Epidermal melanocyte (primary cell): ENCODE measurements at regions not wholly inside any gene's neighbourhood (a gene's known extent, or its start where the extent isn't known, plus 50 kb on each side); places are given as distances from the start of the nearest gene placed in this dataset.
"Not testable (repeated sequence)": the region's sequence is repeated elsewhere in the genome, so short reads cannot be mapped to it uniquely, and the experiment has no call there.

ENCODE experiments used
- DNase-seq: peaks from one replicate; pipeline ENCODE4 v3.0.0; 2011; ENCODE audit warnings: low spot score; ENCODE audit not compliant: insufficient read length

DNA sequence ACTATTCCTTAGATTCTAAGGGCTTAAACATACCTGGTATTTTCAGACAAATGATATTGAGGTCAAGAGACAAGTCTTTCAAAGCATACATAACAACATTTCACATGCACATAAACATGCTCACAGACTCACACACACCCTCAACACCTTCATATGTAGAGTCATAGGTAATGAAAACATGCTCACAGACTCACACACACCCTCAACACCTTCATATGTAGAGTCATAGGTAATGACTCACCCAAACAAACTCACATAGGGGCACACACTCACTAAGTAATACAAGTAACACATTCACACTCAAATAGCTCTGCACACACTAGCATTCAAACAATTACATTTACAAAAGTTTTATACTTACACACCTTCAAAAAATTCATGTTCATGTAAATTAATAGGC, 975.5 kb downstream of the TMEM121 start:
- DNase-seq: no peak

DNA sequence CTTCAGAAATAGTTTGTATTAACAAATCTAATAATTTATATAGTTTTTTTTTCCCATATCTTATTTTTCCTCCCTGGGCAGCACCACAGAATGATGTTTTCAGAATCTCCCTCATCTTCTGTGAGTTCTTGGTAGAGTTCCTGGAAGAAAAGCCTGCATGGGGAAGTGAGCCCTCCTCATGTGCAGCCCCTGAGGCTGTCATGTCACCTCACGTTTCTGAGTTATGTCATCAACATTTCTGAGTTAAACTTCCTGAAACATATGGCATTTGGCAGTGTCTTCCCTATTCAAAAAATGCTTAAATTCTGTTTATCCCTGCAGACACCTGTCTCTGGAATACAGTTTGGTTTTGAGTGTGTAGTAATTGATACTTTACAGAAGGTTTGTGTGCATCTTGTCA, 979.0 kb downstream of the TMEM121 start:
- no peak for DNase-seq

DNA sequence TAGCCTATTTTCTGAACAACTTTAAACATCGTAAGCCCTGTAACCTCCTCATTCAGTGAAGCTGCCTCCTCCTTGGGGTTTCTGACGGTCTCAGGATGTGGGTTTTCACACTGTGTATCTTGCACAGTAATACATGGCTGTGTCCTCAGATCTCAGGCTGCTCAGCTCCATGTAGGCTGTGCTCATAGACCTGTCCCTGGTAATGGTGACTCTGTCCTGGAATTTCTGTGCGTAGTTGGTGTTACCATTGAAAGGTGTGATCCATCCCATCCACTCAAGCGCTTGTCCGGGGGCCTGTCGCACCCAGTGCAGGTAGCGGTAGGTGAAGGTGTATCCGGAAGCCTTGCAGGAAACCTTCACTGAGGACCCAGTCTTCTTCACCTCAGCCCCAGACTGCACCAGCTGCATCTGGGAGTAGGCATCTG, 980.5 kb downstream of the TMEM121 start:
- DNase-seq: no peak

DNA sequence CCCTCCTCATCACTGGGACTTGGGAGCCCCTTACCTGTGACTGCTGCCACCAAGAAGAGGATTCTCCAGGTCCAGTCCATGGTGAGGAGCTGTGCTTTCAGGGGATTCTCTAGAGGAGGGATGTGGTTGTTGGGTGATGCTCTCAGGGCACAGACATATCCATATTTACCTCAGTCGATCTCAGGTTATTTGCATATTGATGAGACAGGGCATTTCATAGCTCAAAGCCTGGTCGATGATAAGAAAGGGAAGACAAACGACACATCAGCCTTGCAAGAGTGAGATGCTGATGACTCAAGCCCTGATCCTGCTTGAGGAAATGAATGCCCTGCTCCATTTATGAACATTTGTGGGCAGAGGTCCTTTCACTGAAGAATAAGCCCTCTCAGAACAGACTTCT, 981.0 kb downstream of the TMEM121 start:
- DNase-seq: no peak

DNA sequence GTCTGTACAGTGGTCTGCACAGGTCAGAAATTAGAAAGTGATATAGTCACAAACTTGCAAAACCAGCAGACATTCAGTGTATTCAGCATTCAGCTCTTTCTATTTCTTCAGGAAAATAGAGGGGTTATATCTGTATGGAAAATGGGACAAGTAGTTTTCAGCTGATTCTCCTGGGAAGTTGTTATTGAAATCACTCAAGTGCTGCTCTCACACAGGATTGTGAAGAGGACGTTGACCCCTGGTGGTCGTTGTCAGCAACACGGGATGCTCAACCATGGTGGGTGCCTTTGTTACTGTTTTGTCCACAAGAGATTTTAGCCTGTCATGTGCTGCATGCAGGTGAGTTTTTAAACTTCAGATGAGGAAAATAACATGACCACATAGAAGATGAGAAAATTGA, 981.8 kb downstream of the TMEM121 start:
- DNase-seq: no peak

DNA sequence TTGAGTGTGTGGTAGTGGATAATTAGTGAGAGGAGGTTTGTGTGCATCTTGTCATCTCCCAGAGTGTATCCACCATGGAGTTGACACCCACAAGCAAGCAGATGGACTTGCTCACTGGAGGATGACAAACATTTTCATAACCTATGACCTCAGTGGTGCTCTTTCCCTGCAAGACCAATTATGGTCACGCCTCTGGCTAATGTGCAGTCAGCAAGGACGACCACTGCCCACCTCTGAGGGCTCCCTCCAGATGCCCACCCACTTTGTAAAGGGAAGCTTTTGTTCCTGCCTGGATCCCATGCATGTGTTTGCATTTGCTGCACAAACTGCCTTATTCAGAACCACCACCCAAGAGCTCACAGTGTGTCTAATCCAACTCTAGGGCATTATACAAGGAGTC, 982.8 kb downstream of the TMEM121 start:
- DNase-seq: no peak

DNA sequence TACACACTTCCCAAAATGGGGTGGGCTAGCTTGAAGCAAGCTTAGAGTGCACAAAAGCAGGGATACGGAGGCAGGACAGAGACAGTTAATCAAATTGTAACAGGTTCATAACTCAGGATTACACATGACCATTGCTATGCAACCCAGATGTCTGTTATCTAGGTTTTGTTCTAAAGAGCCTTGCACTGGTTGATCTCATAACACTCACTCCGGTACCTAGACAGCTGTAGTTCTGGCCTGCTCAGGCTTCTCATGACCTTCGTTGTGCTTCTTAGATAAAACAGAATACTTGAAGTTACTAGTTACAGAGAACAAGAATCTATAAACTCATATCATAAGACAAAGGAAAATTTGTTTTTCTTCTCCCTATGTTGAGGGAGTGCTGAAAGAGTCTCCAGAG, 983.4 kb downstream of the TMEM121 start:
- no peak for DNase-seq

DNA sequence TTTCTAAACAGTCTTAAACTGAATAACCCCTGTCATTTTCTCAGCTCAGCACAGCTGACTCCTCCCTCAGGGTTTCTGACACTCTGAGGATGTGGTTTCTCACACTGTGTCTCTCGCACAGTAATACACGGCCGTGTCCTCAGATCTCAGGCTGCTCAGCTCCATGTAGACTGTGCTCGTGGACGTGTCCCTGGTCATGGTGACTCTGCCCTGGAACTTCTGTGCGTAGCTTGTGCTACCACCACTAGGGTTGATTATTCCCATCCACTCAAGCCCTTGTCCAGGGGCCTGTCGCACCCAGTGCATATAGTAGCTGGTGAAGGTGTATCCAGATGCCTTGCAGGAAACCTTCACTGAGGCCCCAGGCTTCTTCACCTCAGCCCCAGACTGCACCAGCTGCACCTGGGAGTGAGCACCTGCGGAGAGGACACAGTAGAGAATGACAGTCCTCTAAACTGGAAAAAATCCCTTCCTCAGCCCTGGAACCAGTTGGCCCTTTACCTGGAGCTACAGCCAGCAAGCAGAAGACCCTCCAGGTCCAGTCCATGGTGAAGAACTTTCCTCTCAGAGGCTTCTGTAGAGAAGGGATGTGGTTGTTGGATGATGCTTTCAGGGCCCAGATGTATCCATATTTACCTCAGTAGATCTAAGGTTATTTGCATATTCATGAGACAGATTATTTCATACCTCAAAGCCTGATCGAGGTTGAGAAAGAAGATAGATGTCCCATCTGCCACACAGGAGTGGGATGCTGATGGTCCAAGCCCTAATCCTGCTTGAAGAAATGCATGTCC, 984.8 kb downstream of the TMEM121 start:
- DNase-seq: no peak

DNA sequence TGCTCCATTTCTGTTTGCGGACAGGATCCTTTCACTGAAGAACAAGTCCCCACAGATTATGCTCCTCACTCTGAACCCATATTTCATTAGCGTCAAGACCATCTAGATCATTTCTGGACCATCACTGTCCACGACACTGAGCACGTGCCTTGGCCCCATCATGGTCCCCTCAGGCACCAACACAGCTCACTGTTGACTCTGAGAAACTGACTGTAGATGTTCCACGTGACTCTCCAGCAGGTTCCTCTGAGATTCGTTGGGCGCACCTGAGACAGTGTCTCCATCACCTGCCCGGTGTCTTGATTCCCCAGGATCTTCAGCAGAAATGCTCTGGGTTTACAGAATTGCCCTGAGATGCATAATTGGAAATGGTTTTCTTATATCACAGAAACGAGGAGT, 985.4 kb downstream of the TMEM121 start:
- DNase-seq: no peak

DNA sequence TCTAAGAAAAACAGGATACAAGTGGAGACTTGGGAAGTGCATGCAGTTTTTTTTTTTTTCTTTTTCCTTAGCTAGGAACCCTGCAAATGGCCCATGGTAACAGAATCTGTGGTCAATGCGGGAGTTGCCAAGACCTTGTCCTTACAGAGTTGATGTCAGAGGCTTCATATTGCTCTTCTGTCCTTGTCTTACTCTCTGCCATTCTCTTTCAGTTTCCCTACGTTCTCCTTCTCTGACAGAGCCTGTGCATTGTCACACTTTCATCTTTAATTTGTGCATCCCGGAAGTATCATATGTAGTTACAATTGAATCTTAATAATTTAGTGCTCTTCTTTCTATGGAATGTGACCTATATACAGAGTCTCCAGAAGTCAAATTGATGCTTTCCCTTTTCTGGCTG, 986.9 kb downstream of the TMEM121 start:
- DNase-seq: no peak

DNA sequence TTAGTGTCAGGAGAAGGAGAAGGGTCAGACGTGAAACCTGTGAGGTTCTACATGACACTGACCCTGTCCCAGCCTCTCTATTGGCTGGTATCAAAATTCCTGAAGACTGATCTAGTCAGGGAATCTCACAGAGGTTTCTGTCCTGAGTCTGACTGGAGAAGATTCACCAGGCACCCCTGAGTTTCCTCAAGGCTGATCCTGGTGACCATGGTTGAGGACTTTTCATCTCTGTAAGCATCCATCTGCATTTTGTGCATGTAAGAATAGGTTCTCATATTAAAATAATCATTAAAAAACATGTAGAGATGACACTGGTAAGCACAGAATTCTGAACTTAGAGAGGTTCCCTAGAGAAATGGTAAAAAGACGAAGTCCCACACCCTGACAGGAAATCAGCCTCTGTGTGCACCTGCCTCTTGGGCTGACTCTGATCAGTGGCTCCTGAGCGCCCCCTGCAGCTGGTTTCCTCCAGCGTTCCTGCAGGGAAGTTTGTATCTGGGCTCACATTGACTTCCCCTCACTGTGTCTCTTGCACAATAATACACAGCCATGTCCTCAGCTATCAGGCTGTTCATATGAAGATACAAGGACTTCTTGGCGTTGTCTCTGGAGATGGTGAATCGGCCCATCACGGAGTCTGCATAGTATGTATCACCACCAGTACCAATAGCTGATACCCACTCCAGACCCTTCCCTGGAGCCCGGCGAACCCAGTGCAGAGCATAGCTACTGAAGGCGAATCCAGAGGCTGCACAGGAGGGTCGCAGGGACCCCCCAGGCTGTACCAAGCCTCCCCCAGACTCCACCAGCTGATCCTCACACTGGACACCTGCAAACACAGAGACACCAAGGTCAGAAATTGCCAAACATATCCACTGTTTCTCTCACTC, 991.9 kb downstream of the TMEM121 start:
- no peak for DNase-seq

DNA sequence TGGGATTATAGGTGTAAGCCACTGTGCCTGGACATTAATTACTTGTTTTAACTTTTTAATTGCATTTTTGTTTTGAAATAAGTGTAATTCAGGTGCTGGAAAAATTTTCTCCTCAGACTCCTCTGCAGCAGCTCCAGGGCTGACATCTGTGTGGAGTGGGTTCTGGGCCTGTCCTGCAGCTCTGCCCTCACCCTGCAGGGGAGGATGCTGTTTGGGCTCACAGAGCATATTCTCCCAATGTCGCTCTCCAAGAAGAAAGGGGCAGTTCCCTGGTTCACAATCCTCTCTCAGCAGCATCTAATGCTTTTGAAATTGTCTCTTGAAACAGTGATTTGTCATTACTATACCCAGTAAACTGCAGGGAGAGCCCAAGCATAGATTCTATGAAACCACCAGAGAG, 995.7 kb downstream of the TMEM121 start:
- DNase-seq: not testable (repeated sequence)

DNA sequence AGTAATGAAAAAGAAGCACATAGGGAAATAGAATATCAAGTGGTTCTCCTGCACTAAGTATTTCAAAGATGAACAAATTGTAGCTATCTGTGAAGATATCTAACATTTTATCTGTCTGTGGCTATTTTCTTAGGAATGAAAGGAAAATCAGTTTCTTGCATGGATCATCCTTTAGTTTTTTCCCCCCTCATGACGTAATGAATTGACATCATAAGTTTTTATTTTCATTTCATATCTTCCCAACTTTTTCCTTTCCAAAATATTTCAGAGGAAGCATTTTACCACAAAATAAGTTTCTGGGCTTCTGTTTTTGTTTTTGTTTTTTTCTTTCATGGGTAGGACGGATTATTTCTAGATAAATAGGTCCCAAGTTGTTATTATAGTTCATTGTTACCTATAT, 996.6 kb downstream of the TMEM121 start:
- no peak for DNase-seq

DNA sequence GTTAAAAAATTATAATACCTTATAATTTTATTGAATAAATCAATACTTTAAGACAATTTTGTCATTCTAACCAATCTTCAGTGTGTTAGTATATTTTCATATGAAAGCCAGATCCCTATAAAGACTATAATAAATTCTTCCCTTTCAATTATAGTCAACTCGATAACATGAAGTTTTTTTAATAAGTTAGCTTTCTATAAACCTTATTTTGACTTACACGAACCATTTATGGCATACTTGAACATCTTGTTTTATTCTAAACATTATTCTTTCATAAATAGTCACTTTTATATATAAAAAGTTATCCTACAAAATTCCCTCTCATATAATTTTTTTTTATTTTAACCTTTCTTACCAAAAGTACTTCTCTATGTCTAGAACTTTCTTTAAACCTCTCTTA, 1002.3 kb downstream of the TMEM121 start:
- DNase-seq: no peak

DNA sequence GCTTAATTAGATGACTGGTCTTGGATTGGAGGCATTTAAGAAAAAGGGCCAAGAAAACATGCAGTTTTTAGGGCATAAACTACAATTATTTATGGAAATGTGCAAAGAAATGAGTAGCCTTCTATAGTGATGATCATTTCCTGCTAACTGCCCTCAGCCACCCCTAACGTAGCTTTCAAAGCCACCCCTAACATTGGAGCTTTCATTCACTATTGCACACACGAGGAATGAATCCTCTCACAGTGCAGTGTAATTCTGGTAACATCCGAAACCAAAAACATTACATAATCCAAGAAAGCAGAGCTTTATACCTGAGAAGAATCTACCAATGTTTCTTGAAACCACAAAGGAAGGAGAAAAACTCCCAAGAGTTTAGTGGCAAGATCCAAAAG, 1003.6 kb downstream of the TMEM121 start:
- DNase-seq: no peak

DNA sequence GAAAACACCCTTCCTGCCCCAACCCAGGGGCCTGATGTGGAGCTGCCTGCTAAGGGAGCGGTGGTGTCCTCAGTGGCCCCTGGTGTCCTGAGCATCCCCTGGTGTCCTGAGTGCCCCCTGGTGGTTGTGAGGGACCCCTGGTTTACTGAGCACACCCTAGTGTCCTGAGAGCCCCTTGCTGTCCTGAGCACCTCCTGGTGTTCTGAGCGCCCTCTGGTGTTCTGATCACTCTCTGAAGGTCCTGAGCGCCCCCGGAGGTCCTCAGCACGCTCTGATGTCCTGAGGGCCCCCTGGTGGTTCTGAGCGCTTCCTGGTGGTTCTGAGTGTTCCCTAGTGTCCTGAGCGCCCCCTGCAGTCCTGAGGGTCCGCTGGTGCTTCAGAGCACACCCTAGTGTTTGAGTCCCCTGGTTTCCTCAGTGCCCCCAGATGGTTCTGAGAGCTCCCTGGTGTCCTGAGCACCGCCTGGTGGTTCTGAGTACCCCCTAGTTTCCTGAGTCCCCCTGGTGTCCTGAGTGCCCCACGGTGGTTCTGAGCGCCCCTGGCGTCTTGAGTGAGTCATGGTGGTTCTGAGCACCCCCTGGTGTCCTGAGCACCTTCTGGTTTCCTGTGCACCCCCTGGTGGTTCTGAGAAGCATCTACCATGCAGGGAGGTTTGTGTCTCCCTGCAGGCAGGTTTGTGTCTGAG, 1004.2 kb downstream of the TMEM121 start:
- no peak for DNase-seq

DNA sequence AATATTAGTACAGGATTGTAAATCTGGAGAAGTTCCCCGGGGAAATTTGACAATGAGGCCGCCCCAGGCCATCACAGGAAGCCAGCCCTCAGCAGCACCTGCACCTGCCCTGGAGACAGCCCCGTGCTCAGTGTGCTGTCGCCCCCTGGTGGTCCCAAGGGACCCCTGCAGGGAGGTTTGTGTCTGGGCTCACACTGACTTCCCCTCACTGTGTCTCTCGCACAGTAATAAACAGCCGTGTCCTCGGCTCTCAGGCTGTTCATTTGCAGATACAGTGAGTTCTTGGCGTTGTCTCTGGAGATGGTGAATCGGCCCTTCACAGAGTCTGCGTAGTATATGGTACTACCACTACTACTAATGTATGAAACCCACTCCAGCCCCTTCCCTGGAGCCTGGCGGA, 1011.2 kb downstream of the TMEM121 start:
- not testable (repeated sequence) for DNase-seq

DNA sequence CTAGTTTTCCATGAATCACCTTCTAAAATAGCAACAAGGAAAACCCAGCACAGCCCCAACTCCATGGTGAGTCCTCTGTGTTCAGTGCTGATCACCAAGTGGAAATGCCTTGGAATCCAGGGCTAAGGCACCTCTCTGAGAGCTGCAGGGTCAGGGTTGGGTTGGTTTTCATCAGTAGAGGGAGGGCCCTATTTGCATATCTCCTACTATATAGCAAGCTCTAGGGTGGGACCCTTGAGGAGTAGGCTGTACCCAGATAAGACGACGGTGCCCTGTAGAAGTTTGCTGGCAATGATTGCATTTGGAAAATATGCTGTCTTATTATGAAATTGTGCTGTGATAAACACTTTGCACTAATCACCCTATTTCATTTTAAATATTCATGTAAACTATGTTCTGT, 1011.8 kb downstream of the TMEM121 start:
- DNase-seq: no peak

DNA sequence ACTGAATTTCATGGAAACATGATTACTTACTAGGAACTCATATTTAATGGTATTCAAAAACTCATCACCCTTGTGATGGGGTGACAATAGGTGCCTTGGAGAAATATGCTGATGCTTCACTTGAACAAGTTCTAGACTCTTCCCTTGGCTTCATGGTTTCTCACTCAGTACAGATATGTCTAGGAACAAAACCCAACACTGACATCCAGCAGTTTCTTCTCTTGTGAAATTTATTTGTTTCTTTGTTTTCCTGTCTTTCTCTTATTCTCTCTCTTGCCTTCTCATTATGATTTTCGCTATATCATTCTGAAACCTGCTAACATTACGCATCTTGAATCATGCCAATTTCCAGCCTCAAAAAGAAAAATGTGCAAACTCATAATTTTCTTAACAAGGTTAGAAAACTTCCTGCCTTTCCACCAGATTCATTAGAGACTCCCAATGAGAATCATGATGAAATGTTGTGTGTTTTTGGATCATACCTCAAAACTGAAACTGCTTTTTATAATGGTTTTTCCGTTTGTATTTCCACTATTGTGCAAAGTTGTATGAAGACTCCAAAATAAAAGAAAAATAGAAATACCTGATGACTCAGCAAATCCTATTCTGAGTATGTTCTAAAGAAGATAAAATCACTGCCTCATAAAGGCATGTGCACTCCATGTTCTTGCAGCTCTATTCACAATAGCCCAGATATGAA, 1021.5 kb downstream of the TMEM121 start:
- no peak for DNase-seq

DNA sequence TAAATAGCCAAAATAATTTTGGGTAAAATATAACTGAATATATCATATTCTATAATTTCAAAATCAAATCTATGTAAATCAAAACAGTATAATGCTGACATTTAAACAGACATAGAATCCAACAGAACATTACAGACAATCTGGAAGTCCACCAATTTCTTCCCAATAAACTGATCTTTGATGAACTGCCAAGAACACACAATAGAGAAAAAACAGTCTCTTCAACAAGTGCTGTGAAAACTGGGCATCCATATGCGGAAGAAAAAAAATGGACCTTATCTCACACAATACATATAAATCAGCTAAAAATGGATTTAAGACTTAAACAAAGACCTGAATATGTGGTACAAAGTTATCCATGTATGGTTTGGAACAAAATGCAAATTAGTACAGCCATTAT, 1022.7 kb downstream of the TMEM121 start:
- DNase-seq: no peak

DNA sequence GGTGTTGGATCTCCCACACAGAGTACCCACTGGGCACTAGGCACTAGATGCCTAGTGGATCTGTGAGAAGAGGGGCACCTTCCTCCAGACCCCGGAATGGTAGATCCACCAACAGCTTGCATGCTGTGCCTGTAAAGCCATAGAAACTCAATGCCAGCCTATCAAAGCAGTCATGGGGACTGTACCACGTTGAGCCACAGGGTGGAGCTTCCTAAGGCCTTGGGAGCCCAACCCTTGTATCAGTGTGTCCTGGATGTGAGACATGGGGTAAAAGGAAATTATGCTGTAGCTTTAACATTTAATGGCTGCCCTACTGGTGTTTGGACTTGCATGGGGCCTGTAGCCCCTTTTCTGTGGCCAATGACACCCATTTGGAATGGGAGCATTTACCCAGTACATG, 1024.9 kb downstream of the TMEM121 start:
- DNase-seq: no peak
